Esophagus muscularis mucosa (tissue), 4 donors: ENCODE measurements at regions not wholly inside any gene's neighbourhood (a gene's known extent, or its start where the extent isn't known, plus 50 kb on each side); places are given as distances from the start of the nearest gene placed in this dataset.

Experiments
- DNase-seq: peaks from one replicate; pipeline ENCODE4 v3.0.0-alpha.2; 2017; ENCODE audit errors: extremely low spot score
- H3K27ac ChIP-seq, 4 donors: fragments of 200-600 bp; sonication (generic); replicated peaks in 1 of 4; 1 replicate in 3 of 4; 2 replicates in 1 of 4; pipeline ENCODE4 v1.5.1; 2016 to 2019; ENCODE audit warnings: mild to moderate bottlenecking in 1 of 4
- H3K27me3 ChIP-seq, 4 donors: fragments of 200-600 bp; sonication (generic); one replicate each; pipeline versions ENCODE4 v1.5.1 to v1.6.0; 2016 to 2019
- H3K36me3 ChIP-seq, 4 donors: fragments of 200-600 bp; sonication (generic); one replicate each; pipeline ENCODE4 v1.5.1; 2016 to 2019
- H3K4me1 ChIP-seq, 4 donors: fragments of 200-600 bp; sonication (generic); one replicate each; pipeline ENCODE4 v1.5.1; 2016 to 2019
- H3K4me3 ChIP-seq, 4 donors: fragments of 200-600 bp; sonication (generic); 1 replicate in 2 of 4; 2 replicates in 2 of 4; pipeline ENCODE4 v1.5.1; 2016 to 2019; ENCODE audit warnings: mild to moderate bottlenecking in 4 of 4, moderate library complexity in 1 of 4
- H3K9me3 ChIP-seq, 4 donors: fragments of 200-600 bp; sonication (generic); 1 replicate in 3 of 4; 2 replicates in 1 of 4; pipeline ENCODE4 v1.5.1; 2016 to 2019
- EP300 ChIP-seq: sonication (generic); formaldehyde crosslinking; IDR thresholded peaks from one replicate; pipeline ENCODE4 v1.6.1; 2017; ENCODE audit warnings: antibody characterized with exemption
- POLR2A ChIP-seq: fragments of 450-650 bp; IDR thresholded peaks from one replicate; pipeline ENCODE4 v1.6.1; 2017; ENCODE audit warnings: antibody characterized with exemption, moderate library complexity, mild to moderate bottlenecking, low read depth
- POLR2AphosphoS5 ChIP-seq, 2 donors: sonication (generic); formaldehyde crosslinking; IDR thresholded peaks; one replicate each; pipeline ENCODE4 v1.6.1; 2017; ENCODE audit warnings: antibody characterized with exemption in 2 of 2
- WGBS: methylation state at CpG from one replicate; pipeline ENCODE4 v1.1.5; 2018; 5-methylcytosine and 5-hydroxymethylcytosine counted together
- intact Hi-C: fragments of 100-400 bp; cut with DNase I; formaldehyde crosslinking; loops from one replicate; pipeline ENCODE4 v1.15.1; 2023
- TF ChIP-seq, protein P1 (sequence below), 3 experiments: fragments of 200-600 bp in 2 of 3; fragments of 450-650 bp in 1 of 3; sonication (generic) in 2 of 3; IDR thresholded peaks; one replicate each; pipeline ENCODE4 v1.5.1; 2017 to 2019; ENCODE audit warnings: antibody characterized with exemption in 3 of 3, mild to moderate bottlenecking in 2 of 3, moderate library complexity in 1 of 3

DNA sequence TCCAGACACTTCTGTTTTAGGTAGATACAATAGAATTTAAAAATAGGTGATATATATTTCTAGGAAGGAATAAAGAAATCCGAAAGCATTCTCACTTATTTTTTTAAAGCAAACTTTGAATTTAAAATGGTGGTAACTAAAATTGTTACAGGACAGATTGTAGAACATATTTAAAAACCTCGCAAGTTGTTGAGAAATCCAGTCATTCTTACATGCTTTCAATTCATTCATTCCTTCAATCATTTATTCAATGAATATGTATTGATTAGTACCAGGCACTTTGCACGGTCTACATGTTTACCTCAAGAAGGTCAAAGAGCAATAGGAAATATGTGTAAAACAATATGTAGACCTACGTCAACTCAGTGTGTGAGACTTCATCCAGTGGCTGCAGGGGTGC is 189.9 kb upstream of the SNX7 start:
- TF ChIP-seq POLR2A, result no peak
- no peak for TF ChIP-seq POLR2AphosphoS5 (IDR thresholded peaks at IDR 0.05)
- TF ChIP-seq, protein P1, sequence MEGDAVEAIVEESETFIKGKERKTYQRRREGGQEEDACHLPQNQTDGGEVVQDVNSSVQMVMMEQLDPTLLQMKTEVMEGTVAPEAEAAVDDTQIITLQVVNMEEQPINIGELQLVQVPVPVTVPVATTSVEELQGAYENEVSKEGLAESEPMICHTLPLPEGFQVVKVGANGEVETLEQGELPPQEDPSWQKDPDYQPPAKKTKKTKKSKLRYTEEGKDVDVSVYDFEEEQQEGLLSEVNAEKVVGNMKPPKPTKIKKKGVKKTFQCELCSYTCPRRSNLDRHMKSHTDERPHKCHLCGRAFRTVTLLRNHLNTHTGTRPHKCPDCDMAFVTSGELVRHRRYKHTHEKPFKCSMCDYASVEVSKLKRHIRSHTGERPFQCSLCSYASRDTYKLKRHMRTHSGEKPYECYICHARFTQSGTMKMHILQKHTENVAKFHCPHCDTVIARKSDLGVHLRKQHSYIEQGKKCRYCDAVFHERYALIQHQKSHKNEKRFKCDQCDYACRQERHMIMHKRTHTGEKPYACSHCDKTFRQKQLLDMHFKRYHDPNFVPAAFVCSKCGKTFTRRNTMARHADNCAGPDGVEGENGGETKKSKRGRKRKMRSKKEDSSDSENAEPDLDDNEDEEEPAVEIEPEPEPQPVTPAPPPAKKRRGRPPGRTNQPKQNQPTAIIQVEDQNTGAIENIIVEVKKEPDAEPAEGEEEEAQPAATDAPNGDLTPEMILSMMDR (IDR thresholded peaks at IDR 0.05), result no peak
- TF ChIP-seq EP300, result no peak

DNA sequence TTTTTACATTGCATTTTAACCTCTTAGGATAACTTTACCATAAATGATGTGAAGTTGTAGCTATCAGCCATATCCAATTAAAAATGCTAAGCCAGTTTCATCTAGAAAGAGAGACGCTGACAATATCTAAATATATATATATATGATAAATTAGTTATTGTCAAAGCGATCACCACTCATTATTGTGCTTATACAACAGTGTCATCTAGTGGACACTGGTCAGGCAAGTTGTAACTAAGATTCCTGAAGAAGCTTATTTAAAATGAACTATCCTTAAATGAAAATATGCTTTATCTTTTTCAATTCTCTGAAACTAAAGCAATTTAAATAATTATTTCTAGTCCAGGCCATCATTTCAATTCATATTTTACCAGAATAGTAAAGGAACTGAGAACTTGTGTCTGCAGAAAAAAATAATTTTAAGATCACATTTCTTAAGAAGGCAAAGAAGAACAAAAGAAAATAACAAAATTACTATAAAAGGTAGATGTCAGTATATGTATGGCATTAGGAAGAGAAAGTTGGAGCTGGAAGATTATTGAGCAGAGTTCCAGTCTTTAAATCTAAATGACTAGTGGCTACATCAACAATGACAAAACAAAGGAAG is 193.3 kb upstream of the SNX7 start:
- Histone ChIP-seq H3K9me3 (no peaks in the 10 kb centered on the region), H3K36me3 (no peaks in the 10 kb centered on the region), H3K27ac (no peak overlapping the region), H3K4me1 (no peaks in the 10 kb centered on the region), H3K4me3 (no peak overlapping the region), H3K27me3 (no peaks in the 10 kb centered on the region)
- TF ChIP-seq, protein P1 (IDR thresholded peaks at IDR 0.05), result peak; percentile 24 to 51 (median 45)
- TF ChIP-seq POLR2AphosphoS5 (IDR thresholded peaks at IDR 0.05) (no peak), POLR2A (no peak), EP300 (no peak)
- 11% methylated on average over 2 of the region's 2 CpGs for WGBS
- DNase-seq, result no peak
- intact Hi-C loops, result no loop called here

More for the DNA sequence above, 189.9 kb upstream of the SNX7 start:
- DNase-seq, result no peak
- Histone ChIP-seq H3K27ac (no peak overlapping the region), H3K27me3 (no peaks in the 10 kb centered on the region), H3K4me3 (no peak overlapping the region), H3K9me3 (no peaks in the 10 kb centered on the region), H3K4me1 (no peaks in the 10 kb centered on the region), H3K36me3 (no peaks in the 10 kb centered on the region)
- intact Hi-C loops, result no loop called here
- WGBS, result 74% methylated on average over 4 of the region's 4 CpGs

DNA sequence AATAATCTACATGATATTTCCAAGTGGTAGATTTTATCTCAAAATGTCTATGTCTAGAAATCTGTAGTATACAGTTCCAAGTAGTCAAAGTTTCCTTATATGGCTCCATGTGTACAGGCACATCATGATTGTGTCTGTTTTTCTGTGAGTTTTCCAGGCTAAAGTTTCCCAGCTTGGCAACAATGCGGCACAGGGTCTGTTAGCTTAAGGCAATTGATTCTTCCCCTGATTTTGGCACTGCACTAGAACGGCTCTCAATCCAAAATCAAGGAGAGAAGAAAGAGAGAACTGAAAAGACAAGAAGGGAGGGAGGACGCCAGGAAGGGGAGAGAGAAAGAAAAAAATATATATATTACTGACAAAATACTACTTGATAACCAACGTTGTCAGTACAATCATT is 193.9 kb upstream of the SNX7 start:
- no peaks in the 10 kb centered on the region for H3K36me3 ChIP-seq
- H3K4me1 ChIP-seq, result no peaks in the 10 kb centered on the region
- no peak for DNase-seq
- no peaks in the 10 kb centered on the region for H3K9me3 ChIP-seq
- no peak overlapping the region for H3K4me3 ChIP-seq
- TF ChIP-seq POLR2A (no peak), POLR2AphosphoS5 (IDR thresholded peaks at IDR 0.05) (no peak), EP300 (no peak)
- TF ChIP-seq, protein P1 (IDR thresholded peaks at IDR 0.05), result no peak
- WGBS, result 58% methylated on average over 4 of the region's 4 CpGs
- no peaks in the 10 kb centered on the region for H3K27me3 ChIP-seq
- intact Hi-C loops, result no loop called here
- no peak overlapping the region for H3K27ac ChIP-seq

DNA sequence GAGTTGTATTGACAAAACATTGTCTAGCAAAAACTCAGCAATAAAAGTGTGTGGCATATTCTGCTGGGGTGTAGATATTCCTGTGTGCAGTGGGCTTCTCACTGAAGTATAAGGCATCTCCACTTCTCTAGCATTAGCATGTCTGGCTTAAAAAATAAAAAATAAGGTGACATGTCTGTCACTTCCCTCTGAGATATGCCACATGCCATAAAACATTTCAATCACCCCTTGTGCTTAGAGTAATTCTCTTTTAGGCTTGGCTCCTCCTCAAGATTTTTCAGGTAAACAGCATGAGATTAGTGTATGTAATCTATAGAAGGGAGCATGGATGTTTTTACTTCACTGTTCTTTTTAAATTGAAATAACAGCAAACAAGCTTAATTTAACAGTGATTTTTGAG is 194.4 kb upstream of the SNX7 start:
- DNase-seq, result no peak
- no peaks in the 10 kb centered on the region for H3K27me3 ChIP-seq
- no peaks in the 10 kb centered on the region for H3K4me1 ChIP-seq
- H3K4me3 ChIP-seq, result no peak overlapping the region
- intact Hi-C loops, result no loop called here
- H3K27ac ChIP-seq, result no peak overlapping the region
- H3K36me3 ChIP-seq, result no peaks in the 10 kb centered on the region
- H3K9me3 ChIP-seq, result no peaks in the 10 kb centered on the region
- TF ChIP-seq POLR2AphosphoS5 (IDR thresholded peaks at IDR 0.05) (no peak), POLR2A (no peak), EP300 (no peak)
- TF ChIP-seq, protein P1 (IDR thresholded peaks at IDR 0.05), result no peak

DNA sequence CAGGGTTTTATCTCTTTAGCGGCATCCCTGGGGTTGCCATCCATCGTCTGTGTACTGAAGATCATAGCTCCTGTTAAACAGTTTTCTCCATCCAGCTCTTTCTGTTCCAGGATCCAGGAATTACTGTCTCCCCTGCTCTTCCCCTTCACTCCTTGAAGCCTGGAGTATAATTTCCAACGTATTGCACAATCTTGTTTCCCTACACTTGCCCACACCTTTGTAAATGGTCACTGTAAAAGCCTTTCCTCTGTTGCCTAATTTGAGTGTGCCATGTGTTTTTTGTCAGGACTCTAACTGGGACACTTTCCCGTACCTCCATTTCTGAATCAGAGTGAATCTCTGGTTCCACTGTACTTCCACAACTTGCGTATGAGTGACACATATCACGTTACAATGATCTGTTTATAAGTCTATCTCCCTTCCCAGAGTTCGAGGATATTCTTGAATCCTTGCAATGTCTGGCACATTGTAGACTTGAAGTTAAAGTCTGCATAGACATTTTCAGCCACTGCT is 199.6 kb upstream of the SNX7 start:
- DNase-seq, result no peak
- Histone ChIP-seq H3K36me3 (no peaks in the 10 kb centered on the region), H3K27ac (no peak overlapping the region), H3K27me3 (no peaks in the 10 kb centered on the region), H3K4me3 (no peak overlapping the region), H3K4me1 (no peaks in the 10 kb centered on the region), H3K9me3 (no peaks in the 10 kb centered on the region)
- intact Hi-C loops, result no loop called here
- 83% methylated on average over 7 of the region's 7 CpGs for WGBS
- TF ChIP-seq, protein P1 (IDR thresholded peaks at IDR 0.05), result no peak
- TF ChIP-seq POLR2A (no peak), EP300 (no peak), POLR2AphosphoS5 (IDR thresholded peaks at IDR 0.05) (no peak)
